Mucosa of descending colon (tissue), 3 donors: ENCODE measurements at regions not wholly inside any gene's neighbourhood (a gene's known extent, or its start where the extent isn't known, plus 50 kb on each side); places are given as distances from the start of the nearest gene placed in this dataset.

Experiments
- ATAC-seq: fragments of 200-7000 bp; cut with Tn5 transposase; one replicate; pipeline ENCODE4 v1.9.1; 2020; ENCODE audit warnings: mild to moderate bottlenecking, moderate library complexity
- DNase-seq, 3 donors: peaks; one replicate each; pipeline ENCODE4 v3.0.0-alpha.2; 2020
- H3K36me3 ChIP-seq: fragments of 200-600 bp; one replicate; pipeline ENCODE4 v1.8.0; 2021; ENCODE audit warnings: low read depth, mild to moderate bottlenecking
- H3K4me1 ChIP-seq: fragments of 200-600 bp; one replicate; pipeline ENCODE4 v1.8.0; 2021; ENCODE audit warnings: low read depth, mild to moderate bottlenecking
- H3K4me3 ChIP-seq: fragments of 200-600 bp; one replicate; pipeline ENCODE4 v1.8.0; 2021; ENCODE audit warnings: mild to moderate bottlenecking
- H3K9me3 ChIP-seq: fragments of 200-600 bp; one replicate; pipeline ENCODE4 v1.8.0; 2021; ENCODE audit warnings: mild to moderate bottlenecking
- intact Hi-C, 2 donors: fragments of 100-400 bp; cut with DNase I in 1 of 2; cut with micrococcal nuclease in 1 of 2; formaldehyde crosslinking; loops; one replicate each; pipeline versions ENCODE4 v1.11.0 to v1.11.1; 2022; cut with DNase I, micrococcal nuclease
- TF ChIP-seq, protein P1 (sequence below): fragments of 200-600 bp; IDR thresholded peaks from one replicate; pipeline ENCODE4 v1.8.0; 2022; ENCODE audit warnings: antibody characterized with exemption, mild to moderate bottlenecking
- donor health status: DM: no; HTN: no; CAD: no; lungs with moderate emphysema.
- donor health status: DM: no; HTN: no; CAD: no.
- donor health status: DM: no; HTN: yes; CAD: no.

DNA sequence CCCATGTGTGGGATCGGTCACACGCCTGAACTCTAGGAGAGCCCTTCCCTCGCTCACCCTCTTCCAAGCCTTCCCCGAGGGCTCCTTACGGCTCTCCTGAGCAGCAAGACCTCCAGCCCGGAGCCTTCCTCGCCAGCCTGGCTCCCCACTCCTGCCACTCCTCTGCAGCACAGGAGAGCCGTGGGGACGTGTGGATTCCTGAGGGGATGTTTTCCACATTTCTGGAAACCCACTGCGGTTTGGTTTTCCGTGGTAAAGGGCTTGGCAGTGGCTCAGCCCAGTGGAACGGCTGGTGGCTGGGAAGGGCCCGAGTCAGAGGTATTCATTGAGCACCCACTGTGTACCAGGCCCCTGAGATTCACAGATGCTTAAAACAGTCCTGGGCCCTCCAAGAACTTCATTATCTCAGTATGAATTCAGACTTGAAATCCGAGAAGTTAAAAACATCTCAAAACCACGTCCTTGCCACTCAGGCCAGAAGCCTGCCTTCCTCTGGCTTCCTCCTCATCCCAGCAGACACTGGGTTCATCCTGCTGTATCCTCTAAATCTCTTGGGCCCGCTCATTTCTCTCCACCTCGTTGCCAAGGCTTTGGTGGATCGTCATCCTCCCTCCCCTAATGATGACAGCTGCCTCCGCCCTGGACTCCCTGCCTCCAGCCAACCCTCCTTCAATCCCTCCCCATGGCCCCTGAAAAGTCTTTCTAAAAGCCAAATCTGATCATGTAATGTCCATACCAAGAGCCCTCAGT is 109.6 kb downstream of the FGF18 start:
- ATAC-seq (no peak), DNase-seq (no peak)
- TF ChIP-seq, protein P1, sequence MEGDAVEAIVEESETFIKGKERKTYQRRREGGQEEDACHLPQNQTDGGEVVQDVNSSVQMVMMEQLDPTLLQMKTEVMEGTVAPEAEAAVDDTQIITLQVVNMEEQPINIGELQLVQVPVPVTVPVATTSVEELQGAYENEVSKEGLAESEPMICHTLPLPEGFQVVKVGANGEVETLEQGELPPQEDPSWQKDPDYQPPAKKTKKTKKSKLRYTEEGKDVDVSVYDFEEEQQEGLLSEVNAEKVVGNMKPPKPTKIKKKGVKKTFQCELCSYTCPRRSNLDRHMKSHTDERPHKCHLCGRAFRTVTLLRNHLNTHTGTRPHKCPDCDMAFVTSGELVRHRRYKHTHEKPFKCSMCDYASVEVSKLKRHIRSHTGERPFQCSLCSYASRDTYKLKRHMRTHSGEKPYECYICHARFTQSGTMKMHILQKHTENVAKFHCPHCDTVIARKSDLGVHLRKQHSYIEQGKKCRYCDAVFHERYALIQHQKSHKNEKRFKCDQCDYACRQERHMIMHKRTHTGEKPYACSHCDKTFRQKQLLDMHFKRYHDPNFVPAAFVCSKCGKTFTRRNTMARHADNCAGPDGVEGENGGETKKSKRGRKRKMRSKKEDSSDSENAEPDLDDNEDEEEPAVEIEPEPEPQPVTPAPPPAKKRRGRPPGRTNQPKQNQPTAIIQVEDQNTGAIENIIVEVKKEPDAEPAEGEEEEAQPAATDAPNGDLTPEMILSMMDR, result no peak
- intact Hi-C loops, result no loop called here
- Histone ChIP-seq H3K36me3 (no peaks in the 10 kb centered on the region), H3K4me3 (no peak overlapping the region), H3K4me1 (no peaks in the 10 kb centered on the region), H3K9me3 (no peaks in the 10 kb centered on the region)

GRCh38 chr5:171531638-171532037 is 112.2 kb downstream of the FGF18 start:
- intact Hi-C loops, result no loop called here
- no peak for ATAC-seq

DNA sequence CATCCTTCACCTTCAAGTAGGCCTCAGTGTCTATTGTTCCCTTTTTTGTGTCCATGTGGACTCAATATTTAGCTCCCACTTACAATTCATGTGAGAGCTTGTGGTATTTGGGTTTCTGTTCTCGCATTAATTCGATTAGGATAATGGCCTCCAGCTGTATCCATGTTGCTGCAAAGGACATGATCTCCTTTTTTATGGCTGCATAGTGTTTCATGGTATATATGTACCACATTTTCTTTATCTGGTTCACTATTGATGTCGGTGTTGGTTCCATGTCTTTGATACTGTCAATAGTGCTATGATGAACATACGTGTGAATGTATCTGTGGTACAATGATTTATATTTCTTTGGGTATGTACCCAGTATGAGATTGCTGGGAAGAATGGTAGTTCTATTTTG is 113.7 kb downstream of the FGF18 start:
- Histone ChIP-seq H3K4me3 (no peak overlapping the region), H3K36me3 (no peaks in the 10 kb centered on the region), H3K4me1 (no peaks in the 10 kb centered on the region), H3K9me3 (no peaks in the 10 kb centered on the region)
- TF ChIP-seq, protein P1, result no peak
- intact Hi-C loops, result no loop called here
- DNase-seq (no peak), ATAC-seq (no peak)

More at GRCh38 chr5:171531638-171532037, 112.2 kb downstream of the FGF18 start:
- H3K36me3 ChIP-seq, result no peaks in the 10 kb centered on the region
- no peaks in the 10 kb centered on the region for H3K9me3 ChIP-seq
- DNase-seq, result no peak
- H3K4me3 ChIP-seq, result no peak overlapping the region
- TF ChIP-seq, protein P1, result no peak
- H3K4me1 ChIP-seq, result no peaks in the 10 kb centered on the region

- H3K9me3 ChIP-seq, result no peaks in the 10 kb centered on the region
- no peaks in the 10 kb centered on the region for H3K36me3 ChIP-seq
- DNase-seq, result no peak
- TF ChIP-seq, protein P1, result no peak
- intact Hi-C loops, result no loop called here
- H3K4me3 ChIP-seq, result no peak overlapping the region
- no peak for ATAC-seq
- no peaks in the 10 kb centered on the region for H3K4me1 ChIP-seq
Observed at GRCh38 chr5:171534043-171534895, 114.8 kb downstream of the FGF18 start.

DNA sequence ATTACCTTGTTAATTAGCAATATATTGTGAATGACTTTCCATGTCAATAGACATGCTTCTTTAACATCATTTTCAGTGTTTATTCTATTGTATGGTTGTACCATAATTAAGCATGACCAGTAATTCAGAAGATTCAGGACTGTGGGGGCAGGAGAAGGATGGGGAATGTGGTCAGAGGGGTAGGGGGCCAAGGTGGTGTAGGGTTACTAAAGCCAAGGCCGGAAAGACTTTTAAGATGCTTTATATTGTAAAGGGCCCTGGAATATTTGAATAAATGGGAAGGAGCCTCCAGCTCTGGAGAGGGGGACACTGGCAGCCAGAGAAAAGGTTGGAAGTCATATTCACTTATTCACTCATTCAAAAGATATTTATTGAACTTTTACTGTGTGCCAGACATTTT is 115.7 kb downstream of the FGF18 start:
- ATAC-seq, result no peak

More for the DNA sequence above, 115.7 kb downstream of the FGF18 start:
- no peak for DNase-seq
- intact Hi-C loops, result no loop called here
- H3K4me3 ChIP-seq, result no peak overlapping the region
- H3K4me1 ChIP-seq, result no peaks in the 10 kb centered on the region
- H3K36me3 ChIP-seq, result no peaks in the 10 kb centered on the region
- TF ChIP-seq, protein P1, result no peak
- no peaks in the 10 kb centered on the region for H3K9me3 ChIP-seq
